ENCODE measurements at regions not wholly inside any gene's neighbourhood (a gene's known extent, or its start where the extent isn't known, plus 50 kb on each side); places are given as distances from the start of the nearest gene placed in this dataset.

- Histone ChIP-seq H3K14ac (ENCODE audit: insufficient read depth, low read length) (no peak overlapping the region), H4K8ac (replicated peaks; ENCODE audit: insufficient read length, low read depth, low read length) (no peak overlapping the region), H3K79me2 (ENCODE audit: insufficient read depth, low read length) (no peaks in the 10 kb centered on the region), H2BK120ac (ENCODE audit: low read depth, low read length, poor library complexity, severe bottlenecking) (no peak overlapping the region), H3K4me2 (ENCODE audit: insufficient read depth, insufficient read length, low read length) (no peak overlapping the region), H3K9me3 (ENCODE audit: control insufficient read depth, low read depth, low read length) (no peaks in the 10 kb centered on the region), H3K23me2 (ENCODE audit: insufficient read length, low read depth, low read length, poor library complexity, severe bottlenecking) (no peaks in the 10 kb centered on the region), H2BK5ac (ENCODE audit: insufficient read length, low read length) (no peak overlapping the region), H3K79me1 (ENCODE audit: insufficient read depth, low read depth, low read length, poor library complexity, severe bottlenecking) (no peaks in the 10 kb centered on the region), H2AK5ac (ENCODE audit: insufficient read length, low read length) (no peak overlapping the region), H4K20me1 (ENCODE audit: control insufficient read depth, insufficient read depth, insufficient read length) (no peaks in the 10 kb centered on the region), H2BK20ac (ENCODE audit: low read depth, low read length, poor library complexity, severe bottlenecking) (no peak overlapping the region), H2AFZ (ENCODE audit: low read length) (no peak overlapping the region), H3K4ac (ENCODE audit: low read depth, low read length) (no peak overlapping the region), H3K18ac (ENCODE audit: insufficient read length, low read depth, low read length) (no peak overlapping the region), H3K27me3 (ENCODE audit: insufficient read depth, low read length) (no peaks in the 10 kb centered on the region), H2BK15ac (ENCODE audit: low read depth, low read length) (no peak overlapping the region), H3T11ph (ENCODE audit: low read length) (no peak overlapping the region), H3K23ac (ENCODE audit: insufficient read length, low read depth, low read length) (no peak overlapping the region), H3K4me1 (ENCODE audit: insufficient read depth, low read length) (no peaks in the 10 kb centered on the region), H4K91ac (ENCODE audit: insufficient read length, low read depth, low read length) (no peak overlapping the region), H4K5ac (ENCODE audit: insufficient read length, low read depth, low read length) (no peak overlapping the region), H3K9ac (ENCODE audit: extremely low read depth, insufficient read length, low read length) (no peak overlapping the region), H2BK12ac (ENCODE audit: insufficient read length, low read depth, low read length) (no peak overlapping the region), H3K56ac (ENCODE audit: insufficient read length, low read depth, low read length) (no peak overlapping the region), H3K27ac (ENCODE audit: insufficient read length, low read depth, low read length) (no peak overlapping the region)
- no peak for DNase-seq
- H3K4me3 Mint-ChIP-seq, result no peak overlapping the region
- H3K27ac Mint-ChIP-seq, result no peak overlapping the region
- no peaks in the 10 kb centered on the region; the same call in 1 of the 2 replicates for H3K27me3 Mint-ChIP-seq (ENCODE audit: low read depth)
- no peak for TF ChIP-seq CTCF (conservative IDR thresholded peaks at IDR 0.05)
- H3K9me3 Mint-ChIP-seq, result no peaks in the 10 kb centered on the region
- H3K36me3 Mint-ChIP-seq (ENCODE audit: insufficient read depth in 1 of 3, low read depth in 3 of 3), result no peaks in the 10 kb centered on the region
- no CpG with 5 or more reads among the region's 7 CpGs for WGBS (ENCODE audit: extremely low coverage, insufficient read length, low lambda C conversion rate)
- H3K4me1 Mint-ChIP-seq, result peaks cover 0 to 6% of the 10 kb centered on the region in 2 experiments; a peak in 1 of 4 replicates
Measured at GRCh38 chr5:124566875-124567450, 179.5 kb downstream of the ZNF608 start.
